HEK293 (cell line): ENCODE measurements at regions not wholly inside any gene's neighbourhood (a gene's known extent, or its start where the extent isn't known, plus 50 kb on each side); places are given as distances from the start of the nearest gene placed in this dataset.

Experiments
- BCL11A ChIP-seq: fragments of 450-650 bp; formaldehyde crosslinking; IDR thresholded peaks from 2 replicates; pipeline ENCODE4 v1.5.1; 2016; ENCODE audit warnings: low read depth, missing biosample characterization, missing genetic modification characterization
- TCF7L2 ChIP-seq: IDR thresholded peaks from 2 replicates; pipeline ENCODE4 v1.6.1; 2011; ENCODE audit warnings: low read depth, mild to moderate bottlenecking, inconsistent platforms, low read length, moderate library complexity, borderline replicate concordance
- ZBTB7A ChIP-seq: fragments of 450-650 bp; formaldehyde crosslinking; IDR thresholded peaks from 2 replicates; pipeline ENCODE4 v1.5.1; 2016; ENCODE audit warnings: low read depth, missing biosample characterization, missing genetic modification characterization
- ZNF24 ChIP-seq: fragments of 450-650 bp; formaldehyde crosslinking; IDR thresholded peaks from 2 replicates; pipeline ENCODE4 v1.5.1; 2016; ENCODE audit warnings: missing biosample characterization, missing genetic modification characterization
- ZNF549 ChIP-seq: fragments of 450-650 bp; IDR thresholded peaks from 2 replicates; pipeline ENCODE4 v1.5.1; 2018; ENCODE audit warnings: missing biosample characterization, missing genetic modification characterization, mild to moderate bottlenecking, inconsistent platforms, moderate library complexity
- ZNF561 ChIP-seq: fragments of 450-650 bp; IDR thresholded peaks from 2 replicates; pipeline ENCODE4 v1.5.1; 2018; ENCODE audit warnings: missing biosample characterization, missing genetic modification characterization, borderline replicate concordance
- ZNF76 ChIP-seq: fragments of 450-650 bp; formaldehyde crosslinking; IDR thresholded peaks from 2 replicates; pipeline ENCODE4; 2016; ENCODE audit warnings: low read depth, missing biosample characterization, missing genetic modification characterization, borderline replicate concordance
- TF ChIP-seq, protein P1 (sequence below): fragments of 450-650 bp; formaldehyde crosslinking; IDR thresholded peaks from 2 replicates; pipeline ENCODE4 v1.5.1; 2016; ENCODE audit warnings: missing biosample characterization, missing genetic modification characterization
- TF ChIP-seq, protein P2 (sequence below): sonication (generic); formaldehyde crosslinking; IDR thresholded peaks from 2 replicates; pipeline ENCODE4 v1.8.1; 2022; ENCODE audit warnings: mild to moderate bottlenecking, moderate library complexity, missing genetic modification reagents
- TF ChIP-seq, protein P3 (sequence below): fragments of 450-650 bp; formaldehyde crosslinking; conservative IDR thresholded peaks from 2 replicates; pipeline ENCODE4 v1.5.1; 2016; ENCODE audit warnings: low read depth, missing biosample characterization, missing genetic modification characterization
- TF ChIP-seq, protein P4 (sequence below): fragments of 450-650 bp; formaldehyde crosslinking; conservative IDR thresholded peaks from 2 replicates; pipeline ENCODE4 v1.5.1; 2016; ENCODE audit warnings: low read depth, missing biosample characterization, missing genetic modification characterization

DNA sequence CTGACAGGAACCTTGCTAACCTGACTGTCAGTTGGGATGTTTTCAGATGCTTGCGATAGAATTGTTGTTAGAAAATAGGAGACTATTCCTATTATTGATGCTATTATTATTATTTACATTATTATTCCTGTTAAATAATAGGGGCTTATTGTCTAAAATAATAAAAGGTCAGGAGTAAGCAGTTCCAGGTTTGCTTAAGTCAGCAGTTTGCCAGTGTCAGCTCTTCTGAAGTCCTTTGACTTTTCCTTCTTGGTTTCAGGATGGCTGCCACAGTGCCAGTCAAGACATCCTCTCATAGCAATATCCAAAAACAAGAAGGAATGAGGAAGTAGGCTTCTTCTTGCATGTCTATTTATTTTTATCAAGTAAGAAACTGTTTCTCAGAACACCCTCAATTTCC, 141.7 kb upstream of the MARCHF11 start:
- TF ChIP-seq ZNF24 (tag by site-specific recombination) (no peak), ZBTB7A (tag by site-specific recombination) (no peak), BCL11A (tag by site-specific recombination) (no peak), ZNF76 (tag by site-specific recombination) (no peak), TCF7L2 (no peak), ZNF549 (tag by site-specific recombination) (no peak), ZNF561 (tag by site-specific recombination) (no peak)
- TF ChIP-seq, protein P1, sequence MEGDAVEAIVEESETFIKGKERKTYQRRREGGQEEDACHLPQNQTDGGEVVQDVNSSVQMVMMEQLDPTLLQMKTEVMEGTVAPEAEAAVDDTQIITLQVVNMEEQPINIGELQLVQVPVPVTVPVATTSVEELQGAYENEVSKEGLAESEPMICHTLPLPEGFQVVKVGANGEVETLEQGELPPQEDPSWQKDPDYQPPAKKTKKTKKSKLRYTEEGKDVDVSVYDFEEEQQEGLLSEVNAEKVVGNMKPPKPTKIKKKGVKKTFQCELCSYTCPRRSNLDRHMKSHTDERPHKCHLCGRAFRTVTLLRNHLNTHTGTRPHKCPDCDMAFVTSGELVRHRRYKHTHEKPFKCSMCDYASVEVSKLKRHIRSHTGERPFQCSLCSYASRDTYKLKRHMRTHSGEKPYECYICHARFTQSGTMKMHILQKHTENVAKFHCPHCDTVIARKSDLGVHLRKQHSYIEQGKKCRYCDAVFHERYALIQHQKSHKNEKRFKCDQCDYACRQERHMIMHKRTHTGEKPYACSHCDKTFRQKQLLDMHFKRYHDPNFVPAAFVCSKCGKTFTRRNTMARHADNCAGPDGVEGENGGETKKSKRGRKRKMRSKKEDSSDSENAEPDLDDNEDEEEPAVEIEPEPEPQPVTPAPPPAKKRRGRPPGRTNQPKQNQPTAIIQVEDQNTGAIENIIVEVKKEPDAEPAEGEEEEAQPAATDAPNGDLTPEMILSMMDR = no peak
- TF ChIP-seq, protein P2, sequence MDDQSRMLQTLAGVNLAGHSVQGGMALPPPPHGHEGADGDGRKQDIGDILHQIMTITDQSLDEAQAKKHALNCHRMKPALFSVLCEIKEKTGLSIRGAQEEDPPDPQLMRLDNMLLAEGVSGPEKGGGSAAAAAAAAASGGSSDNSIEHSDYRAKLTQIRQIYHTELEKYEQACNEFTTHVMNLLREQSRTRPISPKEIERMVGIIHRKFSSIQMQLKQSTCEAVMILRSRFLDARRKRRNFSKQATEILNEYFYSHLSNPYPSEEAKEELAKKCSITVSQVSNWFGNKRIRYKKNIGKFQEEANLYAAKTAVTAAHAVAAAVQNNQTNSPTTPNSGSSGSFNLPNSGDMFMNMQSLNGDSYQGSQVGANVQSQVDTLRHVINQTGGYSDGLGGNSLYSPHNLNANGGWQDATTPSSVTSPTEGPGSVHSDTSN (CRISPR knock-in tag) = no peak
- TF ChIP-seq, protein P3, sequence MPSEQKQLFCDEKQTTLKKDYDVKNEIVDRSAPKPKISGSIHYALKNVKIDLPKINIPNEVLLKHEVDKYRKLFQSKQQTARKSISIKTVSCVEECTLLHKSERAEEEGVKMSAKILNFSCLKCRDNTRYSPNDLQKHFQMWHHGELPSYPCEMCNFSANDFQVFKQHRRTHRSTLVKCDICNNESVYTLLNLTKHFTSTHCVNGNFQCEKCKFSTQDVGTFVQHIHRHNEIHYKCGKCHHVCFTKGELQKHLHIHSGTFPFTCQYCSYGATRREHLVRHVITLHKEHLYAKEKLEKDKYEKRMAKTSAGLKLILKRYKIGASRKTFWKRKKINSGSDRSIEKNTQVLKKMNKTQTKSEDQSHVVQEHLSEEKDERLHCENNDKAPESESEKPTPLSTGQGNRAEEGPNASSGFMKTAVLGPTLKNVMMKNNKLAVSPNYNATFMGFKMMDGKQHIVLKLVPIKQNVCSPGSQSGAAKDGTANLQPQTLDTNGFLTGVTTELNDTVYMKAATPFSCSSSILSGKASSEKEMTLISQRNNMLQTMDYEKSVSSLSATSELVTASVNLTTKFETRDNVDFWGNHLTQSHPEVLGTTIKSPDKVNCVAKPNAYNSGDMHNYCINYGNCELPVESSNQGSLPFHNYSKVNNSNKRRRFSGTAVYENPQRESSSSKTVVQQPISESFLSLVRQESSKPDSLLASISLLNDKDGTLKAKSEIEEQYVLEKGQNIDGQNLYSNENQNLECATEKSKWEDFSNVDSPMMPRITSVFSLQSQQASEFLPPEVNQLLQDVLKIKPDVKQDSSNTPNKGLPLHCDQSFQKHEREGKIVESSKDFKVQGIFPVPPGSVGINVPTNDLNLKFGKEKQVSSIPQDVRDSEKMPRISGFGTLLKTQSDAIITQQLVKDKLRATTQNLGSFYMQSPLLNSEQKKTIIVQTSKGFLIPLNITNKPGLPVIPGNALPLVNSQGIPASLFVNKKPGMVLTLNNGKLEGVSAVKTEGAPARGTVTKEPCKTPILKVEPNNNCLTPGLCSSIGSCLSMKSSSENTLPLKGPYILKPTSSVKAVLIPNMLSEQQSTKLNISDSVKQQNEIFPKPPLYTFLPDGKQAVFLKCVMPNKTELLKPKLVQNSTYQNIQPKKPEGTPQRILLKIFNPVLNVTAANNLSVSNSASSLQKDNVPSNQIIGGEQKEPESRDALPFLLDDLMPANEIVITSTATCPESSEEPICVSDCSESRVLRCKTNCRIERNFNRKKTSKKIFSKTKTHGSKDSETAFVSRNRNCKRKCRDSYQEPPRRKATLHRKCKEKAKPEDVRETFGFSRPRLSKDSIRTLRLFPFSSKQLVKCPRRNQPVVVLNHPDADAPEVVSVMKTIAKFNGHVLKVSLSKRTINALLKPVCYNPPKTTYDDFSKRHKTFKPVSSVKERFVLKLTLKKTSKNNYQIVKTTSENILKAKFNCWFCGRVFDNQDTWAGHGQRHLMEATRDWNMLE (tag by site-specific recombination) = no peak
- TF ChIP-seq, protein P4, sequence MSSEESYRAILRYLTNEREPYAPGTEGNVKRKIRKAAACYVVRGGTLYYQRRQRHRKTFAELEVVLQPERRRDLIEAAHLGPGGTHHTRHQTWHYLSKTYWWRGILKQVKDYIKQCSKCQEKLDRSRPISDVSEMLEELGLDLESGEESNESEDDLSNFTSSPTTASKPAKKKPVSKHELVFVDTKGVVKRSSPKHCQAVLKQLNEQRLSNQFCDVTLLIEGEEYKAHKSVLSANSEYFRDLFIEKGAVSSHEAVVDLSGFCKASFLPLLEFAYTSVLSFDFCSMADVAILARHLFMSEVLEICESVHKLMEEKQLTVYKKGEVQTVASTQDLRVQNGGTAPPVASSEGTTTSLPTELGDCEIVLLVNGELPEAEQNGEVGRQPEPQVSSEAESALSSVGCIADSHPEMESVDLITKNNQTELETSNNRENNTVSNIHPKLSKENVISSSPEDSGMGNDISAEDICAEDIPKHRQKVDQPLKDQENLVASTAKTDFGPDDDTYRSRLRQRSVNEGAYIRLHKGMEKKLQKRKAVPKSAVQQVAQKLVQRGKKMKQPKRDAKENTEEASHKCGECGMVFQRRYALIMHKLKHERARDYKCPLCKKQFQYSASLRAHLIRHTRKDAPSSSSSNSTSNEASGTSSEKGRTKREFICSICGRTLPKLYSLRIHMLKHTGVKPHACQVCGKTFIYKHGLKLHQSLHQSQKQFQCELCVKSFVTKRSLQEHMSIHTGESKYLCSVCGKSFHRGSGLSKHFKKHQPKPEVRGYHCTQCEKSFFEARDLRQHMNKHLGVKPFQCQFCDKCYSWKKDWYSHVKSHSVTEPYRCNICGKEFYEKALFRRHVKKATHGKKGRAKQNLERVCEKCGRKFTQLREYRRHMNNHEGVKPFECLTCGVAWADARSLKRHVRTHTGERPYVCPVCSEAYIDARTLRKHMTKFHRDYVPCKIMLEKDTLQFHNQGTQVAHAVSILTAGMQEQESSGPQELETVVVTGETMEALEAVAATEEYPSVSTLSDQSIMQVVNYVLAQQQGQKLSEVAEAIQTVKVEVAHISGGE (tag by site-specific recombination) = no peak
